GM19328 (cell line): ENCODE measurements at regions not wholly inside any gene's neighbourhood (a gene's known extent, or its start where the extent isn't known, plus 50 kb on each side); places are given as distances from the start of the nearest gene placed in this dataset.

Source experiments
- ATAC-seq: cut with Tn5 transposase; IDR thresholded peaks from one replicate; pipeline ENCODE4 v1.9.1; 2021; ENCODE audit warnings: mild to moderate bottlenecking, moderate library complexity; ENCODE audit not compliant: unreplicated experiment

DNA sequence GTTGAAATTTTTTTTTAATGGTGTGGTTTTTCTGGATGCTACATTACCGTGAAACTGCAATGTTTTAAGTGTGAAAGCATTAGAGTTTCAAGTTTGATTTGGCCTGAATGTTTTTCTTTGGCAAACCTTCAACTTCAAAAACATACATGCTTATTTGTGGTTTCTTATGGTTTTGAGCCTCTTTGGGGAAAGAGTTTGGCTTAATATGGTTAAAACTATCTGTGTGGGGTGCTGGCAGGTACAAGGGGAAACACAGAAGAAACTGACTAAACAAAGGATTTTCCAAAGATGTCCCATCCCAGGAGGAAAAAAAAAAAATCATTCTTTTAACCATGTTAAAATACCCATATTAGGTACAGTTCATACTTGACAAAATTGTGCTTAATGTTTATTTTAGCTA lies 121.1 kb downstream of the HGF start:
- ATAC-seq = no peak

- ATAC-seq = no peak
Observed at GRCh38 chr7:81645435-81645834, 124.4 kb downstream of the HGF start.

- no peak for ATAC-seq
Observed at GRCh38 chr7:81641873-81642272, 128.0 kb downstream of the HGF start.

- ATAC-seq = no peak
Observed at GRCh38 chr7:81638198-81638597, 131.6 kb downstream of the HGF start.

GRCh38 chr7:81637534-81637933 lies 132.3 kb downstream of the HGF start:
- no peak for ATAC-seq

DNA sequence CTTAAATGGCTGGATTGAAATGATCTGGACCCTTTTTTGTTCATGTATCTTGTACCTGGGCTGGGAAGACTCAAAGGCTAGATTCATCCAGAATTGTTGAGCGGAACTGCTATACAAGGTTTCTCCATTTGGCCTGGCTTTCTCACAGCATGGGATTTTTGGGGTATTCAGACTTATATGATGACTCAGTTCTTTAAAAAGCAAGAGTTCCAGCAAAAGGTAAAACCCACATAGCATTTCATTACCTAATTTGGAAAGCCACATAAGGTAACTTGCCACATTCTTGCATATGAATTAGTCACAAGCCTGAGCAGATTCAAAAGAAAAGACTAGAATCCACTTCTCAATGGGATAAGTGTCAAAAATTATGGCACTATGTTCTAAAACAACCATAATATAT lies 137.4 kb downstream of the HGF start:
- ATAC-seq = no peak

DNA sequence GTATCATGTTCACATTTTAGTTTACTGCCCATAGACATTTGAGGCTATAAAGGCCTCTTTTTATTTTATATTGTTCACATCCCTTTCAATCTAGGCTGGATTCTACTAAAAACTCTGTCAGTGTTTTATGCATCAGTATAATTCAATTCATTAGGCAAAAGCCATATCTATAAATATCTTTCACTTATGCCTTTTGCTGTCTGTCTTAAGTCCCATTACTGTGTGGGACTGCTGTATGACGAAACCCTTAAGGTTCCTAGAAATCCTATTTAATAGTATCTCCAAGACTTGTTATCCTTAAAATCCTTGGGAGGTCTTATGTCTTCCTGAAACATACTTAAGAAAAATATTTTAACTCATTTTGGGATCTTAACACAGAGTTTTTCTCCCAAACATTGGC lies 139.2 kb downstream of the HGF start:
- no peak for ATAC-seq

- no peak for ATAC-seq
Observed at GRCh38 chr7:81629702-81630101, 140.1 kb downstream of the HGF start.

- ATAC-seq = no peak
Observed at GRCh38 chr7:81628951-81629350, 140.9 kb downstream of the HGF start.

GRCh38 chr7:81627536-81628287 lies 142.1 kb downstream of the HGF start:
- no peak for ATAC-seq

- ATAC-seq = no peak
Observed at GRCh38 chr7:81626008-81626407, 143.8 kb downstream of the HGF start.

DNA sequence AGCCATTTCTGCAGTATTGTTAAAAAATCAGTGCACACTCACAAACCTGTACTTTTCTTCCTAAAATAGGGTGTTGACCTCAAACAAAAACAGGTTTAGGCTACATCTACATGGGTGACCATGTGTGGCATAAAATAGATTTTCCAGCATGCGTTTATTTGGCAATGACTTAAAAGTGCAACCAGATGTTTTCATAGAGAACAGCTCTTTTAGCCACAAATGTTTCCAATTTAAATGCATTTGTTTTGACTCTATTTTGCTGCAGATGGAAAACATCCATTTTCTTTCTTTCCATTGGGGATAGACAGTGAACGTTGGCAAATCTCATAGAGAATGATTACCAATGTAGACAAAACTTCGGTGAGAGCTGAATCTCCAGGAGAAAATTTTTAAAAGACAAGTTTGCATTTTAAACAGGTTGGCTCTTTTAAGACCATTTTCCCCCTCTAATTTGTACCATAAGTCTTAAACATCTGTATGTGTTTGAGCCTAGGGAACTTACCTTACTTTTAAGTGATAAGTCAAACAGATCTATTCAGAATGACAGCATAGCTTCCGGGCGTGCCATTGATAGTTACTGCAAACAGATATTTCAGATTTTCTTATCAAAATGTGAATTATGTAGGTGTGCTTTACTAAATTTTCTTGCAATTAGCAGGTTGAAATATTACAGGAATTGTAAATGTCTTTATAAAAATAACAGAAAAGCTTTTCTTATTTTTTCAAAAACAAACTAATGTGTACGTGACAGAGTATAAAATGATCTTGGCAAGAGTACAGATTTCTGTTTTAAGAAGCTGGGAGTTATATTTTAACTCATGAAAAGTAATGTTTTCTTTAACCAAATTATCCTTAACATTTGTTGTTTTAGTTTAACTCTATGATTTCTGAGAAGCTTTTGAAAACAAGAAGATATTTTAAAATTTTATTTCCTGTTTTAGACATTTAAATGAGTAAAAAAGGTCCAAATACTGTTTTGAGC lies 144.9 kb downstream of the HGF start:
- no peak for ATAC-seq

GRCh38 chr7:81624021-81624592 lies 145.7 kb downstream of the HGF start:
- no peak for ATAC-seq

- no peak for ATAC-seq
Observed at GRCh38 chr7:81623251-81623855, 146.5 kb downstream of the HGF start.

DNA sequence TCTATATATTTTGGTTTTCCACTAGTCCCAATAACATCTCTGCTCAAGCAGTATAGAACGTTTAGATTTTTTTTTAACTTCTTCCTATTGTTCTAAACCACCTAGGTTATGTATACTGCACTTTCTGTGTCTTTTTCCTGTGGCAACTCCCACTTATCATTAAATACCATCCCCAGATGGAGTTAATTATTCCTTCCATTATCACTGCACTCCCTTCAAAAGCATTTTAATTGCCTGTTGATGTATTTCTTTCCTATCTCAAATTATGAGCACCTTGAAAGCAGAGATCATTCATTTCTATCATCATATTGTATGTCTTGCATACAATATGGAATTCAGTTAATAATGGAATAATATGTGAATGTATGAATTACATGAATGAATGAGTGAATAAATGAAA lies 148.0 kb downstream of the HGF start:
- ATAC-seq = no peak

- ATAC-seq = no peak
Observed at GRCh38 chr7:81618396-81619014, 151.3 kb downstream of the HGF start.

GRCh38 chr7:81616951-81617350 lies 152.9 kb downstream of the HGF start:
- no peak for ATAC-seq

DNA sequence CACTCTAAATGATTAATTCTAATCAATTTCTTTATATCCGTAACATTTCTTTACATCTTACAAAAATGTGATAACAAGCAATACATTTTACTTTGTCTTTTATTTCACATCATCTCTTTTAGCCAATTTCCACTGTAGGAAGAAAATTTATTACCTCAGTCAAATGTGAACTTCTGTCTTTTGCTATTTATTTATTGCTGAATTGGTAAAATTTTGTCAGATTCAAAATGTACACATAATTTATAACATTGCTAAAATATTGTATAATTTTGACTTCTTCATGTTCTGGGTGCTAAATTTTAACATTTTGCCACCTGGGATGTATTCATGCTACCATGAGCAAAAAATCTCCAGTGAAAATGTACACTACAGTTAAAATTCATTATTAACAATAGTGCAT lies 158.0 kb downstream of the HGF start:
- no peak for ATAC-seq

- no peak for ATAC-seq
Observed at GRCh38 chr7:81611040-81611439, 158.8 kb downstream of the HGF start.

DNA sequence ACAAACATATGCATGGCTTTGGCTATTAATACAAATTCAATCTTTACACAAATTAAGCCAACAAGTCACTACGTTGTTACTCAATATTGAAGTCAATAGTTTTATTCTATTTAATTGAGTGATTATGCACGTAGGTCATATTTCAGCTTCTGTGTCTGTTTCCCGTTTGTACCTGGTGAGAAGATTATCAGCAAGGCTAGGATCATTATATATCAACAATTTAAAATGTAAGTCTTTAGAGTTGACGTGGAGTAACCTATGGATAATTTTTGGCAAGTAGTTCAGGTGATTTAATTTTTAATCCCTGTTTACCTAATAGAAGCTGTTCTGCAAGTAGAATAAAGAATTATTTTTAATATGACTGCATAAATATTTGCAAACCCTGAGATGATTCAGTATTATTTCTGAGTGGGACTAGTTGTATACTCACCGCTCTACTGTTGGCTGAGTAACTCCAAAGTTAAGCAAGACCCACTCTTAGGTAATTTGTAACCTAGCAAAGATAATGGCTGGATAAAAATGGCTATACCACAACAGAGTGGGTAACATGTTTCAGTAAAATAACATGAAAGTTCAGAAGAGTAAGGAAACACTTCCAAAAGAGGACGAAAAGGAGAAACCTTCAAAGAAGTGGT lies 161.0 kb downstream of the HGF start:
- no peak for ATAC-seq
